Stimulated activated CD8-positive, alpha-beta memory T cell treated with anti-CD3 and anti-CD28 coated beads, Interleukin-4, amount 100 ng/mL, for 24 hours (primary cell): ENCODE measurements at regions not wholly inside any gene's neighbourhood (a gene's known extent, or its start where the extent isn't known, plus 50 kb on each side); places are given as distances from the start of the nearest gene placed in this dataset.

ENCODE experiments used
- DNase-seq: peaks from one replicate; pipeline ENCODE4 v3.0.0-alpha.2; 2020; ENCODE audit warnings: low read depth

DNA sequence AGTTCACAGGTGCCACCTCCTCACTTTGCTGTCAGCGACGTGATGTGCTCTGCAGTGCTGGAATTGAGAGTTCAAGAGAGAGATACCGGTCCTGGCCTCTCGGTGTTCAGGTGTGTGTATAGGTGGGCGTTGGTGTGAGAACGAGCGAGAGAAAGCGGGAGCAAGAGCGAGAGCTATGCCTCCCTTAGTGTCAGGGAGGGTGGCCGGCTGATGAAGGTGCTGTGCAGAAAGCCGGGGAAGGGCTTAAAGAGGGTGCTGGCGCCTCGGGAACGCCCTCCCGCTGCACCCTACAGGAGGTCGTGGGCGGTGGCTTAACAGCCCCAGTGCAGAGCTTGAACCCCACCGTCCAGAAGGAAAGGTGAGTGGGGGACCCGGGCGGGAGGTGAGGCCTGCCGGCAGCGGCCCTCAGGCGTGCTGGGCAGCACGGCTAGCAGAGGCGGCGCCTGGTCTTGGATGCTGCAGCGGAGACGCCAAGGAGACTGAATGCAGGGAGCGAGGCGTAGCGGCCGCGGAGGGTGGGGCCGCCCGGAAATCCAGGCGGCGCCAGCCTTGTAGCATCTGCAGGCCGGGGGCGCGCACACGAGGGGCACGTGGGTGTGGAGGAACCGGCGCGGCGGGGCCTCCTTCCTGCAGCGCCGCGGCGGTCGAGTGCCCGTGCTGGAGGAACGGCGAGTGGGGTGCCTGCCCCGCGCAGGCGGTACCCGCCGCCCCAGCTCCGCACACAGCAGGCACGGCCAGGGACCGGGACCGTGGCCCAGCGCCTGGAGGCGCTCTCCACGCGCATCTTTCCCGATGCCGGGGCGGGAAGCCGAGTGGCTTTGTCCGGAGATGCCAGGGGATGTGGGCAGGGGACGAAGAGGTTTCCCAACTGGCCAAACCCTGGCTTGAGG is 246.8 kb upstream of the TOPAZ1 start:
- DNase-seq, result no peak

DNA sequence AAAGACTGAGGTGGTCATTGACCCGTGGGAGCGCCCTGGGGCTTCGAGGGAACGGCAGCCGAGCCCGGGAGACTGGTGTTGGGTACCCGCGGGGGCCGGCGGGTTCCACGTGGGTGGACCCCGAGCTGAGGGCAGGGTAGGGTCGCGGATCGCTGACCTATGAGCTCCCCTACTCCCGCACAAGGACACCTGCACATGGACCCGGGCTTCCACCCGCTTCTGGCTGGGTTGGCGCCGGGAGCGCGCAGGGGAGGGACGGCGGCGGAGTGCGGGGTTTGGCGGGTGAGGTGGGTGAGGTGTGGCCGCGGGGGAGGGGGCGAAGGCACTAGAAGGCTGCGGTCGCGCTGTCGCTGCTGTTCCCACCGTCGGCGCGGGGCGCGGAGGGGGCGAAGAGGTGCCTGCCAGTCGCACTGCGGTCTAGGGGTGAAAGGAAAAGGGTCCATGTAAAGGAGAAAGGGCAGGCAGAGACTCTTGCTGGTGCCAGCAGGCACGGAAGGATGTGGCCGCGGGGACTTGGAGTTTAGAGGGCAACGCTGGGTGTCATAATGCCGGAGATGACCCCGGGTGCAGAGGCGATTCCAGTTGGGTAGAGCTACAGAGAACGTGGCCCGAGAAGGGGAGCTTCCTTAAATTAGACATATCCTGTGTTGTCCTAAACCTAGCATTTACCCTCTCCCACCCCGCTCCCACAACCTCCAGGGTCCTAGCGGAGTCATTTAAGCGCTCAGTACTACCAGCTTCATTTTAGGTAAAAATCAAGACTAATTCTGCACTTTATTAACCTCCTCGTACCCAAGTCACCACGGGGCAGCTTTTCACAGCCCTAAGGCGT is 245.9 kb upstream of the TOPAZ1 start:
- no peak for DNase-seq

GRCh38 chr3:43996379-43997301 is 245.0 kb upstream of the TOPAZ1 start:
- no peak for DNase-seq

DNA sequence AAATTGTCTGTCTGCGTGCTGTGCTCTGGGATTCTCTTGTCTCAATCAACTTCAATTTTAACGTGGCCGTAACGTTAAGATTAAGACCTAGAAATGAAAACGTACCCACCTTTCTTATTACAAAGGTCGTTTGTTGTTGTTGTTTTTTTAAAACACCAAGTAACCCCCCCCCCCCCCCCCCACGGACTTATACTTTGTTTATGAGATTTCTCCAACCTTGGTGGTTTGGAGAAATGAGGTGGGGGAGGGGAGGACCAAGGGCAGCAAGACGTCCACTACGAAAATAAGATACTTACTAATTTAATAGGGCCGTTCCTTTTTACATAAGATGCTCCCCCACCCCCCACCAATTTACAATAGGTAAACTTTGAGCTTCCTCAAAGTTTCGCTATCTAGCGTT is 244.4 kb upstream of the TOPAZ1 start:
- DNase-seq, result no peak

DNA sequence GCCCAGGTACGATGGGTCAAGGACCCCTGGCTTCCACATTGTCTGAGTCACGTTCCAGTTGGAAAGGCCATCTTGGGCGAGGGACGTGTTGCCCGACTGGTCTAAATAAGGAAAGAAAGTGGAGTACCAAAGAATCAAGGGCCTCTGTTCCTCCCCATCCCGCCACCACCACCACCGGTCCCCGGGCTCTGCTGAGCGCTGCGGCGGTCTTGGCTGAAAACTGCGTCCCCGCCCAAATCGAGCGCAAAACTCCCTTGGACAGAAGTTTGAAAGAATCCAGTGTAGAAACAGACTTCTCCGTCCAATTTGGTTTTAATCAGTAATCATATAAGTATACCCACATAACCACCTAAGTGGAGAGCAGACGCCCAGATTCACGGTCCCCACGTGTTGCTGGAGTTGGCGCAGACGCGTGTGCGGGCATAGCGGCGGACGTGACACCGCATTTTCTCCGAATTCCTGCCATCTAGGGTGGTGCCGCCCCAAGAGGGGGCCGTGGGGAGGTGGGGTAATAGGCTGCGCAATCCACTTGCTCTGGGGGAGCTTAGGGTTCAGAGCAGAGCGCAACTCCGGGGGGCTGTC is 243.8 kb upstream of the TOPAZ1 start:
- no peak for DNase-seq

DNA sequence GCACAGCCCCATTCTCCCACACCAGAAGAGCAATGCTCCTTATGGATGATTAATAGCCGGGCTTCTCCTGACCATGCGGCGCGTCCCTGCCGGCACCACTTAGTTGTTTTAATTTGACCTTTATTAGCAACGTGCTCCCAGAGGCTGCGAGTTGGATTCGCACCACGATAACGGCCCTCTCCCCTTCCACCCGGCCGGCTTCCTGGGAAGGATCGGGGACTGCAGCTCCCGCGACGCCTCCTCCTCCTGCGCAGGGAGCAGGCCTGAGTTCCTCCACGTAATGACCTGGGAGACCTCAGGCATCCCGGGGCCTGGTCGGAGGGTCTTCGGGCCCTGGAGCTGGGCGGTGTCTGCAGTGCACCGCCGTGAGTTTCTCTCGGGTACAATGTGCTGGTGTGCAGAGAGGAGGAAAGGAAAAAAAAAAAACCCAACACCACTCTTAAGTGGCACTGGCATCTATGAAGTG is 243.3 kb upstream of the TOPAZ1 start:
- no peak for DNase-seq

- no peak for DNase-seq
Observed at GRCh38 chr3:43998836-43999727, 242.6 kb upstream of the TOPAZ1 start.

DNA sequence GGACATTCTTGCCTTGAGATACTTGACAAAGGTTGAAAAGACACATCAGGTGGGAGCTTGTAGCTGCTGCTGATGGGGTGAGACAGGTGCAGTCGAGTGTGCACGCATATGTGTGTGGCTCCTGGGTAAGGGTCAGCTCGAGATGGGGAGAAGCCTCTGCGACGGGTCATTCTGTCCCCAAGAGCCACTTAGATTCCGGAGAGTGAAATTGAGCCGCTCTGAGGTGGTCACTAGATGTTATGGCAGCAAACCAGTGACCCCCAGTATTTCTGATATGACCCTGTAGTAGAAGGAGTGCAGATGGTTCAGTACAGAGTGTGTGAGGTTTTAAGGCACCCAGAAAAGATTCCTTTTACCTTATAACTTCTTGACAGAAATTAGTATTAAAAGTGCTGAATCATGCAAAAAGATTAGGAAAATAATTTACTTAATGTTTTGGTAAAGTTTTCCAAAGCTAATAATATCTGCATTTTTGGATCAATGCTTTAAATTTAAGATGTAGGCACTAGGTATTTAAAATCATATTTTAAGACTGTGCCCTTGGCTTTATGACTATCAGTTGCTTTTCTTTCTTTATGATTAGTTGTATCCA is 241.9 kb upstream of the TOPAZ1 start:
- no peak for DNase-seq

DNA sequence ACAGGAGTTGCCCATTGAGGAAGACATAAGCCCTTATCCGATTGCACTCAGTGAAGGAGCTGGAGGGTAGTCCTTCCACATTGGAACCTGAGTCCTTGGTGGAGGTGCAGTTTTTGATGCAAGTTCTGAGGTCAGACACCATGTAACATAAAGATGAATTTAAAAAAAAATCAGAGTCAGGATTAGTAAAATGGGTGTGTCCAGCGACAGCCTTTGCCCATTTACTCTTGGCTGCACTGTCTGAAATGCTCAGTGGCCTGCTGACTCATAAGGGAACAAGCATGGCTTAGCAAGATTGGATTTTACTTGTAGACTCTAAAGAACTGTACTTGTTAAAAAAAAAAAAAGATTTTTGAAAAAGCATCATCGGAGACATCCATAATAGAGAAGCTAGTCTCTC is 241.1 kb upstream of the TOPAZ1 start:
- no peak for DNase-seq

DNA sequence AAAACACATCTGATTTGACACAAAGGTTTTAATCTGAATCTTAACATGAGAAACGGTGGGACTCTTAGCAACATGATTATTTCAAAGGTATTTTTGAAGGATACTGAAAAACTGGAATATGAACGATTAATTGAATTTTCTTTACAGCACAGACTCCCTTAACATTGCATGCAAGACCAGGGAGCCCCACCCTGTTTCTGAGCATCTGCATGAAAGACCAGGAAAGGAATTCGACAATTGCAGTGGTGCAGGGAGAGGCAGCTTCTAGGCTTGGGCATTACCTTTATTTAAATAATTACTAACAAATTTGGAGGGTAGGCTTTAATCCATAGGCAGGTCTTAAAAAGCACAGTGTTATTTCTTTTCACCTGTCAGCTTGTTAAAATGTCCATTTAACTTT is 240.6 kb upstream of the TOPAZ1 start:
- no peak for DNase-seq

DNA sequence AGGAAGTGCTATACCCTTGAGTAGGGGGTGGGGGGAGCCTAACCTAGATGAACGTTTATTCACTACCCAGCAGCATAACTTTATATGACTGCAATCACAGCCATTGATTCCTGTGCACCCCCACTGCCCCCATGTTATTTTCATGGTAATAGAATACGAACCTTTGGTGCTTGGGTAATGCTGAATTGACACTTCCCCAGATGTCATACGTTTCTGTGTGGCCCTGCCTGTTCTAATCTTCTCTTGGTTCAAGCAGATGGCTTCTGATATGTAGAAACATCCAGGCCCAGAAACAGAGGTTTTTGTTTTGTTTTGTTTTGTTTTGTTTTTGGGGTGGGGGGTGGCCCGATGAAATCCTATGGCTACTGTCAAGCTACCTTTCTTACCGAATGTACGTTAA is 237.9 kb upstream of the TOPAZ1 start:
- no peak for DNase-seq

DNA sequence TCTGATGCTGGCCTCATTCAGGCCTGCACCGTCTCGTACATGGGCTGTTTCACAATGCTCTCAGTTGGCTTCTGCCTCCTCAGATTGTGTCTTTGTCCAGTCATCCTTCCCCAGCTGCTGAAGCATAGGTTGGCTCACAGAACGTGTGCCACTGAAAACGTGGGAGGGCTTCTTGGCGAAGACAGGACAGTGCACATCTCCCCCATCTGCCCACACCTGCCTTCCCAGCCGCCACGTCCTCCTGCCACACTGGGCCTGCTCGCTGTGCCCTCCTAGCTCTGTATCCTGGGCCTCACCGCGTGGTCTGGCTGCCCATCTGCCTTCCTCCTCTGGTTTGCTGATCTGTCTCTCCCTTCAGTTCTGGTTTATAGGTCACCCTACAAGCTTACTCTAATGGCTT is 230.0 kb upstream of the TOPAZ1 start:
- no peak for DNase-seq

GRCh38 chr3:44012160-44012899 is 229.4 kb upstream of the TOPAZ1 start:
- DNase-seq, result no peak

DNA sequence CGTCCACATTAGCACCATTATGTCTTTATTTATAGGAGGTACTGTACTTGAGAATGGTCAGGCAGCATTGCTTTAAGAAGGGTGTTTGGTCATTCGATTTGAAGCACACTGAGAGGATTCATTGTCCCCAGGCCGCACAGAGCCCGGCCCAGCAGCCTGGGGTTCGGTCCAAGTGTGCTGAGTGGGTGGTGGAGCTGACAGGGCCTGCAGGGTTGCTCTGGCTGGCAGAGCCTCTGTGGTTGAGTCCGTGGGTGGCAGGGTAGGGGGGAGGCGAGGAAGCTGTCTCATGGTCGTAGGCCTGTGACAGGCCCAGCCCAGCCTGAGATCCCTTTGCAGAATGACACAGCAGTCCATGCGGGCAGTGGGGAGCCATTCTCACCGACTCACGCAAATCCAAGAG is 227.7 kb upstream of the TOPAZ1 start:
- no peak for DNase-seq

- DNase-seq, result no peak
Observed at GRCh38 chr3:44015170-44015569, 226.5 kb upstream of the TOPAZ1 start.

- no peak for DNase-seq
Observed at GRCh38 chr3:44016818-44017217, 224.9 kb upstream of the TOPAZ1 start.

DNA sequence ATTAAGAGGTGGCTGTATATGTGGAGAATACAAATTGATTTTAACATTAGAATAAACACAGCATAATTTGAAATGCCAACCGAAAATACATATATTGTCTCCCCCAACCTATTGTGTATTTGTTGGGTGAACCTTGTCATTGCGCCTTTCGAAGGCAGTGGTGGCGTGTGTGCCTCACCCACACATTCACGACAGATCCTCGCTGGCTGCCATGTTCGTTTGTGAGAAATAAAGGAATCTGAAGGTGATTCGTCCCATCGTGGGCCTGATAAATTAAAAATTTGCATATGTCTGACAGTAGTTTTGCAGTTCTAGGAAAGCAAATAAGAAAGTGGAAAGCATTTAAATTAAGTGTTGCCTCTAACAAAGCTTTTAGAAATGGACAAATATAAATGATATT is 222.8 kb upstream of the TOPAZ1 start:
- DNase-seq, result no peak

GRCh38 chr3:44019736-44020135 is 221.9 kb upstream of the TOPAZ1 start:
- DNase-seq, result no peak

DNA sequence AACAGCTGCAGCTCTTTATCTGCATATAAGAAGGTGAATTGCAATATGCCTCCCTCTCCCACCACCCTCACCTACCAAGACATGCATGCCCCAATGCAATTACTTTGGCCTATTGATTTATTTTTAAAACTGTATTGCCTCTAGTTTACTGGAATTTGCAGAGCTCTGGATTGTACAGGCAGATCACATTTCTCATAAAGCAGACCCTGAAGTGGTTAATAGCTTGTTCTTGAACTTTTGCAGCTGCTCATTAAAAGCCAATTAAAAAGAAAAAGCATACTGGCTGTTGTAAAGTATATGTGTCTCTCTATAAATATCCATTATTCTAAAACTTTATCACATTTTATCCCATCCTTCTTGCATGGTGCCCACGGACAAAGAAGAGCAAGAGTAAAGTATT is 221.5 kb upstream of the TOPAZ1 start:
- no peak for DNase-seq
